GM19397 (cell line): ENCODE measurements at regions not wholly inside any gene's neighbourhood (a gene's known extent, or its start where the extent isn't known, plus 50 kb on each side); places are given as distances from the start of the nearest gene placed in this dataset.
"Not testable (repeated sequence)": the region's sequence is repeated elsewhere in the genome, so short reads cannot be mapped to it uniquely, and the experiment has no call there.

ENCODE experiments used
- ATAC-seq: cut with Tn5 transposase; IDR thresholded peaks from one replicate; pipeline ENCODE4 v1.9.1; 2021; ENCODE audit warnings: mild to moderate bottlenecking, moderate library complexity; ENCODE audit not compliant: unreplicated experiment

GRCh38 chr15:96046620-96047240, 283.8 kb upstream of the NR2F2 start:
- ATAC-seq, result no peak

DNA sequence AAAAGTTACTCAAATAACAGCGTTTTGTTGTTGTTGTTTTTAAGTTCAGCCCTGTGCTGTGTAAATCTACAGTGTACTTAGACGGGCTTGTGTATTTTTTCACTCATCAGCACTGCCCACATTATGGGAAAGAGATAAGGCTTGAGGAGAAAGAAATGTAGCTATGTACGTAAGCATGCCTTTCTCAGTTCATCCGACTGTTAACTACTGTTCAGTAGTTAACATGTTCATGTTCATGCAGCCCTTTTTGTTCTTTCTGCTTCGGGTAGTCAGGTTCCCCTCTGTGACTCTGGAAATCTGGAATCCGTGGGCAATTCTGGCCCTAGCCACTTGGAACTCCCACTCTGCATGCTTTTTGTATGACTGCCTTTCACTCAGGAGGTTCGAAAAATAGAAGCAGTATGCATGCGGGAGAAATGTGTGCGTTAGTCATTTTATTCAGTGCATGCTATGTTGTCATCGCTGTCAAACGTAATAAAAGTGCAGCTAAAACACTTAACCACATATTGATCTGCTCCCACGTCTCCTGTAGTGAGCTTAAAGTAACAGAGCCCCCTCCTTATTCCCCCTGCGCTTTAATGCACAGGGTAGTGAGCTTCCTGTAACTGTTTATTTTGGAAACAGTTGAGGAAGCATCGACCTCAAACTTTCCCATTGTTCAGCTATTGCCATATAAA, 283.1 kb upstream of the NR2F2 start:
- no peak for ATAC-seq

GRCh38 chr15:96049323-96049722, 281.2 kb upstream of the NR2F2 start:
- no peak for ATAC-seq

DNA sequence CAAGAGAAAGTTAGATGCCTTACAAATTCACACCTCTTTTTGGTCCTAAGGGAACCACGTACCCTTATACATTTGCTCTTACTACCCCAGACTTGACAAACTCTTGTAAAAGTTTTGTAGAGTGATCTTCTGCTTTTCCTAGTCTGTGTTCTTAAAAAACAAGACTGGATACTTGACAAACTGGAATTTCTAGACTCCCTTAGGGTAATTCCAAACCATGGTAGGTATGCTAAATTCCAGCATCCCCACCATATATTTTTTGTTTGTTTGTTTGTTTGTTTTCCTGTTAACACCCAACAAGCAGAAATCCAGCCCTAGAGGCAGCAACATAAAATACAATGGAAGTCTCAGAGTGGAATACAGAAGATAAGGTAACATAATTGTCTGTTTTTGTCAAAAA, 280.7 kb upstream of the NR2F2 start:
- ATAC-seq, result no peak

GRCh38 chr15:96051598-96051997, 278.9 kb upstream of the NR2F2 start:
- ATAC-seq, result no peak

DNA sequence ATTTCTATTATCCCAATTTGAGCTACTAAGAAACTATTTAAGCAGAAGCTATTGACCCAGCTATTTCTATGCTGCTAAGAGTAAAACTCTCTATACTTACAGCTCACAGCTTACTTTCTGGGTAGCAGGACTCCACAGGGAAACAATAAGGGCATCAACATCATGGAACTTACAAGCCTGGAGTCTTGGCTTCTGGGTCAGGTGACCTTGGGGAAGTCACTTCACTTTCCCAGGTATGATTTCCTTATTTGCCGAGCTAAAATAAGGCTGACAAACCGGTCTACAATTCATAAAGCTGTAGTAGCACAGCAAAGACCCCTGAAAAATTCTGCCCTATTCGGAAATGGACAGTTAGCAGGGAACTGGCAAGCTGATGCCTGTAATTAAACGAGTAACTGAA, 278.3 kb upstream of the NR2F2 start:
- no peak for ATAC-seq

DNA sequence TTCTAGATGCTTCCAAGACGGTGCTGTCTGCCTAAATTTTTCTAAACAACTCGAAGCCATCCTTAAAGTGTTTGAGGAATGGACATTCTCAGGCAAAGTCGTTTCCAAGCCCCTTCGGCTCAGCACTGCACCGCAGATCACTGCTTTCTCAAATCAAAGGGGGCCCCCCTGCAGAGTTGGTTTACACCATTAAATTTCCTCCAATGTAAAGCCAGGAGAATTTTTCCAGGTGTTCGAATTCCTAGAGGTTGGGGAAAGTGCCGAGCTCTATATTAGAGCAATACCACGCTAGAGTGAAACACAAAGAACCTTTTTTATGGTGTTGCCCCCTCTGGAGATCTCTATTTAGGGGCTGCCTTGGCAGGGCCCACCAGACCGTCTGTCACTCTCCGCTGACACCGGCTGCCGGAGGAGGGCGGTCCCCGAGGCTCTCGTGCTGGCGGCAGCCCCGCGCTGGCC, 277.9 kb upstream of the NR2F2 start:
- no peak for ATAC-seq

DNA sequence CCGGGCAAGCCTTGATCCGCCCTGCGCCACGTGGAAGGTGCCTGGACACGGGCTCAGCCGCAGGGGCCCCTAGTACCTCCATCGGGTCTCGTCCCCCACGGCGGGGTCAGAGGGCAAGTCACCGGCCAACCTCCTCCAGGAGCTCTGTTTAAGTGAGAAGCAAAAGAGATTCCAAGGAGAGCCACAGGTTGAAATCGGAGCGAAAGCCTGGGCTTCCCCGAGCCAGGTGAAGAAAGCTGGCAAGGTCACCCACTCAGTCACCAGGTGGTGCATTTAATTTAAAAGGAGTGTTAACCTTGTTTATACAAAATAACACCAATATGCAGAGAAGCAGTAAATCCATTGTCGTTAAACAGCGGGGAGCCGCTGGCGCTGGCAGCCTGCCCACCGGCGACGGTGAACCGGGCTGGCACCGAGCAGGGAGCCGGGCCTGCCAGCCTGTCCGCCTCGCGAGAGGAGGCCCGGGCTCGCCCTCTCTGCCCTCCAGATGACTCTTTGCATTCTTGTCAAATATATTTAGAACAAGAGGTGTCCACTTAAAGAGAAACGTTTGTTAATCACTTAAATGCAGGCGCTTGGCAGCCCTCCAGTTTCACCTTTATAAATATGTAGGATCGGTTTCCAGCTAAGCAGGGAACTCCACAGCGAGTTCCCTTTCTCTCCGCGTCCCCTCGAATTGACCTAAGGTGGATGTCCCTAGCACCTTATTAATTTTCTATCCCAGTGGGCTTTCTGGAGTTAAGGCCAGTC, 277.3 kb upstream of the NR2F2 start:
- peak; percentile 50 for ATAC-seq

- no peak for ATAC-seq
Measured at GRCh38 chr15:96053781-96054428, 276.6 kb upstream of the NR2F2 start.

DNA sequence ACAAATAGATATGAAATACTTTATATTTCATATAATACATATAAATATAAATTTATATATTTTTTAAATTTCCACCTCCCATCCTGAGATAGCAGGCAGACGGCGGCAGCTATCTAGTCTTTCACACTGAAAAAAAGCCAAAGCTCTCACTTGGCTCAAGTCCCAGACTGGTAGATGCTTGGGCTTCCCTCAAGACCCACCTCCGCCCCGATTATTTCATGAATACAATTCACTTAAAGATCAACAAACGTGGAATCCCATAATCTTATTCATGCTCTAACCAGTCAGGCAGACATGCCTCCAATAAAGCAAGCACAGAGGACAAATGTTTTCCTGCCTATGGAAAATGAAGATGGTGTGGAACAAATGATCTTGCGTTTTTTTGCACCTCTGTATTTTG, 275.9 kb upstream of the NR2F2 start:
- ATAC-seq, result no peak

- peak; percentile 79 for ATAC-seq
Measured at GRCh38 chr15:96058103-96058851, 272.2 kb upstream of the NR2F2 start.

- ATAC-seq, result not testable (repeated sequence)
Measured at GRCh38 chr15:96058852-96059103, 271.7 kb upstream of the NR2F2 start.

- not testable (repeated sequence) for ATAC-seq
Measured at GRCh38 chr15:96060591-96060990, 269.9 kb upstream of the NR2F2 start.

- ATAC-seq, result no peak
Measured at GRCh38 chr15:96064351-96064756, 266.1 kb upstream of the NR2F2 start.

DNA sequence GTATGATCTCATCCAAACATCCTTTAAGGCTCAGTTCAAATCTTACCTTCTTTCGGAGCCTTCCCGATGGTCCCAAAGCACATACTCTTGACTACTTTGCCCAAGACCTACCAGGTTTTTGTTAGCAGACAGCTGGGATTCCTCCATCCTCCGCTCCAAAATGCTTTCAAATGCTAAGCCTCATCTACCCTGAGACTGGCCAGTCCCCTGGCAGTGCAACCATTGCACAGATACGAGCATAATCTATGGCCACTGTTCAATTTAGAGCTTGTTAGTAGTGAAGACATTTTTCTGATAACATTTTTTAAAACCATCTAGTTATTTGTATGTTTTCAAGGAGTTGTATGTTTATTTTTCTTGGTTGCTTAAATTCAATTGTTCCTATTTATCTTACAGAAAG, 264.4 kb upstream of the NR2F2 start:
- ATAC-seq, result no peak

GRCh38 chr15:96066852-96067495, 263.5 kb upstream of the NR2F2 start:
- no peak for ATAC-seq

DNA sequence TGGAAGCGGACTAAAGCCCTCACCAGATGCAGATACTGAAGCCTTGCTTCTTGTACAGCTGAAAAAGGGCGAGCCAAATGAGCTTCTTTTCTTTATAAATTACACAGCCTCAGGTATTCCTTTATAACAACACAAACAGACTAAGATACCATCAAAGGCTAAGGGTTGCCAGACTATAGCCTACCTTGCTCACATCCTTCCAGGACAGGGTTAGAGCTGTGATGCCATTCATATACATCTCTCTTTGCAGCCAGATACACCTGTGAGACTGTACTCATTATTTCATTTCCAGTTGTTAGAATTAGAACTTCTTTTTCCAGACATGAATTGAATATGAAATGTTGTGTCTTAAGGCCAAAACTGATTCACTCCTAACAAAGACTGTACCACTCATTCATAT, 262.8 kb upstream of the NR2F2 start:
- ATAC-seq, result no peak

GRCh38 chr15:96068897-96069296, 261.6 kb upstream of the NR2F2 start:
- no peak for ATAC-seq

GRCh38 chr15:96070636-96071035, 259.9 kb upstream of the NR2F2 start:
- no peak for ATAC-seq

GRCh38 chr15:96072821-96073220, 257.7 kb upstream of the NR2F2 start:
- ATAC-seq, result no peak

GRCh38 chr15:96073908-96074307, 256.6 kb upstream of the NR2F2 start:
- no peak for ATAC-seq
